Fibroblast of the aortic adventitia (primary cell): ENCODE measurements at regions not wholly inside any gene's neighbourhood (a gene's known extent, or its start where the extent isn't known, plus 50 kb on each side); places are given as distances from the start of the nearest gene placed in this dataset.

Experiments
- DNase-seq: peaks from one replicate; pipeline ENCODE4 v3.0.0-alpha.2; 2010; ENCODE audit warnings: low read depth
- H3K4me3 ChIP-seq: 2 replicates; pipeline ENCODE4 v1.5.1; 2011; ENCODE audit warnings: low read depth, mild to moderate bottlenecking, control low read depth, low read length, moderate library complexity
- TF ChIP-seq, protein P1 (sequence below): IDR thresholded peaks from 2 replicates; pipeline ENCODE4 v1.5.1; 2011; ENCODE audit warnings: mild to moderate bottlenecking, low read length, control low read depth, inconsistent platforms; ENCODE audit not compliant: insufficient read depth

DNA sequence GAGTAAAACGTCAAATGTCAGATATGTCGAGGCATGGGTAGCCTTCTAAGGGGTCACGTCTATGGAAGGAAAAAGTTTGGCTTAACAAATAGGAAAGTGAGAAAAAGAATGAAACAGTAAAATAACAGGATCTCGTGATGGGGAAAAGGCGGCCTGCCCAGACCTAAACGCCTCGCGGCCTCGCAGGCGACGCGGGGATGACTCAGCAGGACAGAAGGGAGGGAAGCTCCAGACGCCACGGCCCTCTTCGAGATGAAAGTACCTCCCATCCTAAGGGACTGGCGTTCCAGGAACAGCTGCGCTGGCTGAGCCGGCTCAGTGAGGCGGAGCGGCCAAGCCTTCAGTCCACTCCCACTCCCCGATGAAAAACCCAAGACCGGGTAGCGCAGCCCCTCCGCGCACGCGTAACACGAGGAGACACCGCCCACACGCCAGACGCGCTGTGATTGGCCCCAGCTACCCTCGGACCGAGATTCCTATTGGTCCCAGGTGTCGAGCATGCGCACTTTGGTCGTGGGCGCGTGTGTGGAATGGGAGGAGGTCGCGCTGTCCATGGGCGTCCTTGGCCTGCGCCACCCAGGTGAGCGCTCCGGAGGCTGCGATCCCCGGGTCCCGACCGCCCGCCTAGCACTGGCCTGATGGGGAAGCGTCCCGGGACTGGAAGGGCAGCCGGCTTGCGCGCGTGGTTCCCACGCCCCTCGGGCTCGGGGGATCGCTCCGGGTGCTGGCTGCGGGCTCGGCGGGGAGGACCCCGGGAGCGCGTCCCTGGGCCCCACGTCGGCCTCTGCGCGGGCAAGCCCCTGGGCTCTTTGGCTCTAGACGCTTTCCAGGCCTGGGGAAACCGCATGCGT, 588.5 kb downstream of the MTRR start:
- peak; percentile 99 for DNase-seq
- peak overlapping the region; percentile 77 for H3K4me3 ChIP-seq
- TF ChIP-seq, protein P1, sequence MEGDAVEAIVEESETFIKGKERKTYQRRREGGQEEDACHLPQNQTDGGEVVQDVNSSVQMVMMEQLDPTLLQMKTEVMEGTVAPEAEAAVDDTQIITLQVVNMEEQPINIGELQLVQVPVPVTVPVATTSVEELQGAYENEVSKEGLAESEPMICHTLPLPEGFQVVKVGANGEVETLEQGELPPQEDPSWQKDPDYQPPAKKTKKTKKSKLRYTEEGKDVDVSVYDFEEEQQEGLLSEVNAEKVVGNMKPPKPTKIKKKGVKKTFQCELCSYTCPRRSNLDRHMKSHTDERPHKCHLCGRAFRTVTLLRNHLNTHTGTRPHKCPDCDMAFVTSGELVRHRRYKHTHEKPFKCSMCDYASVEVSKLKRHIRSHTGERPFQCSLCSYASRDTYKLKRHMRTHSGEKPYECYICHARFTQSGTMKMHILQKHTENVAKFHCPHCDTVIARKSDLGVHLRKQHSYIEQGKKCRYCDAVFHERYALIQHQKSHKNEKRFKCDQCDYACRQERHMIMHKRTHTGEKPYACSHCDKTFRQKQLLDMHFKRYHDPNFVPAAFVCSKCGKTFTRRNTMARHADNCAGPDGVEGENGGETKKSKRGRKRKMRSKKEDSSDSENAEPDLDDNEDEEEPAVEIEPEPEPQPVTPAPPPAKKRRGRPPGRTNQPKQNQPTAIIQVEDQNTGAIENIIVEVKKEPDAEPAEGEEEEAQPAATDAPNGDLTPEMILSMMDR: no peak

GRCh38 chr5:8458038-8458383, 589.1 kb downstream of the MTRR start:
- TF ChIP-seq, protein P1: no peak
- peak overlapping the region; percentile 77 for H3K4me3 ChIP-seq
- DNase-seq: peak; percentile 25

- no peak overlapping the region for H3K4me3 ChIP-seq
- TF ChIP-seq, protein P1: no peak
- no peak for DNase-seq
Observed at GRCh38 chr5:8461543-8461942, 592.6 kb downstream of the MTRR start.

GRCh38 chr5:8462565-8462964, 593.6 kb downstream of the MTRR start:
- DNase-seq: no peak
- TF ChIP-seq, protein P1: no peak
- no peak overlapping the region for H3K4me3 ChIP-seq

DNA sequence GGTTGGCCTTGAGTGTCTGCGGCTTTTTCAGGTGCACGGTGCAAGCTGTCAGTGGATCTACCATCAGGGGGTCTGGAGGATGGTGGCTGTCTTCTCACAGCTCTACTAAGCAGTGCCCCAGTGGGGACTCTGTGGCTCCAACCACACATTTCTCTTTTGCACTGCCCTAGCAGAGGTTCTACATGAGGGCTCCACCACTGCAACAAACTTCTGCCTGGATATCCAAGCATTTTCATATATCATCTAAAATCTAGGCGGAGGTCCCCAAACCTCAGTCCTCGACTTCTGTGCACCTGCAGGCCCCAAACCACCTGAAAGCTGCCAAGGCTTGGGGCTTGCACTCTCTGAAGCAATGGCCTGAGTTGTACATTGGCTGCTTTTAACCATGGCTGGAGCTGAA, 601.5 kb downstream of the MTRR start:
- TF ChIP-seq, protein P1: no peak
- no peak overlapping the region for H3K4me3 ChIP-seq

GRCh38 chr5:8471581-8471980, 602.6 kb downstream of the MTRR start:
- no peak overlapping the region for H3K4me3 ChIP-seq
- DNase-seq: no peak
- TF ChIP-seq, protein P1: no peak

More for the DNA sequence above, 601.5 kb downstream of the MTRR start:
- DNase-seq: no peak
